ENCODE measurements at regions not wholly inside any gene's neighbourhood (a gene's known extent, or its start where the extent isn't known, plus 50 kb on each side); places are given as distances from the start of the nearest gene placed in this dataset.
"Not testable (repeated sequence)": the region's sequence is repeated elsewhere in the genome, so short reads cannot be mapped to it uniquely, and the experiment has no call there.

DNA sequence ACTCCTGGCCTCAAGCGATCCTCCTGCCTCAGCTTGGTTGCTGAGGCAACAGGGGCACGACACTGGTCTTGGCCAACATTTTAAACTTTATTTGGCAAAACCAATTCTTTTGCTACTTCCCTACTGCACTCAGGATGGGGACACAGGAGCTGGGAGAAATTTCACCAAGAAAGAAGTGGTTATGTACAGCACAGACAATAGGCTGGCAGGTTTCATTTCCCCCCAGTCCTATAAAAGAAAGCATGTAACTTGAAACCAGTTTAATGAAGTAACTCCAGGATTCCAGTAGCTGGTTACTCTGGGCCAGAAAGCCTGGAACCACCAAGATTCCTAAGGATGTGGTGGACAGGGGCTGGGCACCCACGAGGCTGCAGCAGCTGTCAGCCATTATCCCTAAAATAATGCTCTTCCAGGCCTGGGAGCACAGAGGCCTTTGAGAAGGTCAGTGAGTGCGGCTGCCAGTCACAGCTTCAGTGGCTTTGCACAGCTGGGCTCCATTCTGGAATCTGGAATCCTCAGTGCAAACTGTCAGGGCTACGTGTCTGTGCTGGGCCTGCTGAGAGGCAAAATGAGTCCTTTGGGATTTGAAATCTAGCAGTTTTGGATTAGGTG, 142.3 kb upstream of the ITGA6 start:
- DNase-seq = peak in 6 of 56 donors; percentile 4 to 26 (median 10)

DNA sequence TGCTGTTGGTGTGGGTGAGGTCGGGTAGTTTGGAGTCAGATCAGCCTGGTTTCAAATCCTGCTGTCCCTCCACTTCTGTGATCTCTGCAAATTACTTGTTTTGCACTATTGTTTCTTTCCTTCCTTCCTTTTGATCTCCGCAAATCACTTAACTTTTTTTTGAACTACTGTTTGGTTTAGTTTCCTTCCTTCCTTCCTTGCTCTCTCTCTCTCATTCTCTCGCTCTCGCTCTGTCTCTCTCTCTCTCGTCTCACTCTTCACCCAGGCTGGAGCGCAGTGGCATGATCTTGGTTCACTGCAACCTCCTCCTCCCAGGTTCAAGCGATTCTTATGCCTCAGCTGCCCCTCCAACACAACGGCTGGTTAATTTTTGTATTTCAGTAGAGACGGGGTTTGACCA, 141.6 kb upstream of the ITGA6 start:
- no peak for DNase-seq

DNA sequence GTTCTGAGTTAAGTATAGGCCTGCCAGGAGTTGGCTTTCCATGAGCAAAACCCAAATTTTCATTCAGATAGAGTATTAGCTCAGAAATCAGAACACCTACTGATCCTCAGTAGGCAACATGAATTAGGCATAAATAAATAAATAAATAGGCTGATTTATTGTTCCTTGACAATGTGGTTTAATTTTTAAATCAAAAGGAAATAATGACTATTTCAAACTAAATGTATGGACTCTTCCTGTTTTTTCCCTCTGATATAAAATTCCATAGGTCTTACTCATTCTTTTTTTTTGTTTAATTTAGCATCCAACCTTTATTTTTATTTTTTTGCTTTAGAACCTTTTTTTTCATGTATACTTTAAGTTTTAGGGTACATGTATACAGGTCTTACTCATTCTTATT, 140.2 kb upstream of the ITGA6 start:
- no peak for DNase-seq

DNA sequence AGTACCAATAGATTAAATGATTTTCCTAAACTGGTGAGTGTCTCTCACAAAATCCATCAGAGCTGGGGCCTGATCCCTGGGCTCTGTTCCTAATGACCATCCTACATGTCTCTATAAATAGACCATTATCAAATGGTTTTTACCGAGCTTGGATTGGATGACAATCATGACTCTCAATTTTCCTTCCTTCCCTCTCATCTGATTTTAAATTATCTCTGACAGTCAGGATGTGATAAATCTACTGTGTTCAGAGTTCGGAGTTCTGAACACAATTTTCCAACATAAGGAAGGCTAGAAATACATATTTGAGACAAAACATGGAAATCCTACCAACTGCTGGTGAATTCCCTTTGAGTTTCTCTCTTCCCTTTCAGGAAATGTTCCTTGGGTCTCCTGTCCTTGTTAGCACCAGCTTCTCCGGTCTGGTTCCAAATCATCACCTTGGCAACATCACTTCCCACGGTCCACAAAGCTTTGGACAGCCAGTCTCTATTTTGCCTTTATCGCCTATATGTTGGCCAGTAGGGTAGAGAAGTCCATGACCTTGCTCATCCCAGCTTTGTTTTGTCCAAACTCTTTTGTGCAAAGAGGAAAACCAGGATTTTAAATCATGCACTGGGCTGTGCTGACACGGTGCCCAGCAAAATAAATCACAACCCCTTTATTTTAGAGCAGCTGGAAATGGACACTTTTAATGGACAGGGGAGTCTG, 139.6 kb upstream of the ITGA6 start:
- DNase-seq = no peak

DNA sequence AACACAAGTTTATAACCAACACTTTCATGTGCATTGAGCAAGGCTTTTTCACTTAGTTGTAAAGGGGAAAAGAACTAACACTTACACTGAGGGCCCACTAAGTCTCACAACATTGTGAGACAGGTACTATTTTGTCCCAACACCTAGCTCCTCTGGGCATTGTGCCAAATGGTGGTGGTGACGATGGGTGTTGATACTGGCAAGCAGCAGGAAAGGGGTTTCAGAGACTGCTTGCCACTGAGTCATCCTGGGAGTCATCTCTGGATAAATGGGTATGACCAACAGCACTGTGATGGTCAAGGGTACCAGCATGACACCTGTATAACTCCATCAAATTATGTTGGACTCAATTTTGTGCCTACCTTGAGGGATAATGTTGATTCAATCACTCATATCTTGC, 138.8 kb upstream of the ITGA6 start:
- DNase-seq = no peak

DNA sequence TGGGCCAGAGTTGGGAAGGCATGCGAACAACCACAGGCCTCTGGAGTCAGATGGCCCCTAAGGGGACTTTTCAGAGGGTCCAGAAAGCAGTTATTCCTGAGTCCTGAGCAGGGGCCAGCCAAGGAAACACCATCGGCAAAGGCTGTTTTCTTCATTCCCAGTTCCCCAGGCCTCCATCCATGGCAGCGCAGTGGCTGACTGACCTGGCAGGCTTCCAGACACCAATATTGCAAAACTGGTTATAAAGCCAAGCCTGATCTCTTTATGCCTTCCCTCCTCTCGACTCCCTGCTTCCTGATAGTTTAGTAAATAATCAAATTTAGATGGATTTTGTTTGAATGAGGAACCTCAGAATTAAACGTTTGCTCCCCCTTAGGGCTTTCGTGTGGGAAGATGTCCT, 133.4 kb upstream of the ITGA6 start:
- DNase-seq = peak in 2 of 56 donors; percentile 8 to 18

DNA sequence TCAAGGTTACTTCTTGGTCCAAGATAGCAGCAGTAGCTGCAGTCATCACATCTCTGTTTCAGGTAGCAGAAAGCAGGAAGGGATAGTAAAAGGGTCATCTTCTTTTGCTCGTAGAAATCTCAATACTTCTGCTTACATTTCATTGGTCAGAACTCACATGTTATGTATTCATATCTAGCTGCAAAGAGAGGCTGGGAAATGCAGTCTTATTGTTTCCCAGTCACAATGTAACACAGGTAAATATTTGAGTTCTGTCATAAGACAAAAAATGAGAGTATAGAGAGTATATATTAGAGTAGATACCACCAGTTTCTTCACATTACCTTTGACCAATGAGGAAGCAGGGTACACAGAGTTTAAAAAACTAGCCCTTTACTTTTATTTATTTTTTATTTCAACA, 132.4 kb upstream of the ITGA6 start:
- DNase-seq = no peak

DNA sequence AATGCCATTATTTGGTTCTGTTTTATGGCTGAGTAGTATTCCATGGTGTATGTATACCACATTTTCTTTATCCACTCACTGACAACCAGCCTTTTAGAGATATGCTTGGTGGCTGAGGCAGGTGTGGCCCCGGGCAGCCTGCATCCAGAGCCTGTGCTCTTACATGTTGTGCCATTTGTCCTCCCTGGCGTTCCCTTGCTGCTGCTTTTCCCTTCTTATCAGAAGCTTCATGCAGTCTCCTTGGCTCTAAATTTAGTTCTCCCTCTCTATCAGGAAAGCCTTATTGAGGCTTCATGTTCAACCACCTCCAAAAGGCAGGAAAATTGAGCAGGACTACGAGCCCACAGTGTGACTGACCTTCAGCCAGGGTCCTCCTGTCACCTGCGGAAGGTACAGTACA, 131.7 kb upstream of the ITGA6 start:
- DNase-seq = no peak

DNA sequence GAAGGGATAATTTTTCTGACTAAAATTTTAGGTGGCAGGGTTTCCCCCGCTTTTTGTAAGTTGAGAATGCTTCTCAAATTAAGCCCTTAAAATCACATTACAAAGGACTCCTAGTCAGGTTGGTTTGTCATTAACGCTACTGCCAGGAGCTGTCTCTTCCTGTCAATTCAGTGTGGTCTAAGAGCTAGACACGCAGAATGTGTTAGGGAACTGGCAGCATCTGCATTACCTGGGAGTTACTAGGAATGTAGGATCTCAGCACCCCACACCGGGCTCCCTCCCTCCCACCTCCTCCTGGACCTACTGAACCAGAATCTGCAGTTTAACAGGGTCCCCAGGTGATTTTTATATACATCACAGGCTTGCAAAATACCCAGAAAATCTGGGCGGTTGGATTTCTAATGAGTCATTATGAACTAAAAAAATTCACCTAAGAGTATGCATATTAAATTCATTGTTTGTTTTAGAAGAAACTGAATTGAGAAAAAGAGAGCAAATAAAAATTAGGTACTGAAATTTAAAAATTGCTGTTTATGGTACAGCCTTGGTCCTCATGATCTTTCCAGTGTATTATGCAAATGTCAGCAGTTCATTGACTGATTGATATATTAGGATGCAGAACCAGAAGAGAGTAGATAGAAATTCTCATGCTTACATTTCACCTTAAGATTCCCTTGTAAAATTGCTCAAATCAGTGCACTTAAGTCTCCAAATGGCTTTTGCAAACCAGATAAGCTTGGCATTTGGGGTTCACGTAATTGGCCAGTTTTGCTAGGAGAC, 130.9 kb upstream of the ITGA6 start:
- no peak for DNase-seq

DNA sequence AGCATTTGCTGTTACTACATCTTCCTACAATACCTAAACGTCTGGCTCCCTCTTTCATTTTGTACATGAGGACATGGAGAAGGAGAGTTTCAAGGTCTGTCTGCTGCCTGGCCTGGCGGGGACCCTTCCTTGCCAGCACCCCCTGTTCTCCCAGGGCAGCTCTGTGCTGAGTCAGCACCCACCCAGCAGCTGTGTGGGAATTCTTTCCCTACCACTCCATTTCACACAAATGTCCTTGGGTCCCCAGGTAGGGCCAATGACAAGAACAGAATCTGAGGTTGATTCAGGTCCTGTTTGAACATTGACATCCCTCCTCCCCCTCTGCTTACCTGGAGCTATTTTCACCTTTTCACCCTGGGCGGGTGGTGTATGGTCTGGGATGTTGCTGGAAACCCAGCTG, 129.9 kb upstream of the ITGA6 start:
- no peak for DNase-seq

DNA sequence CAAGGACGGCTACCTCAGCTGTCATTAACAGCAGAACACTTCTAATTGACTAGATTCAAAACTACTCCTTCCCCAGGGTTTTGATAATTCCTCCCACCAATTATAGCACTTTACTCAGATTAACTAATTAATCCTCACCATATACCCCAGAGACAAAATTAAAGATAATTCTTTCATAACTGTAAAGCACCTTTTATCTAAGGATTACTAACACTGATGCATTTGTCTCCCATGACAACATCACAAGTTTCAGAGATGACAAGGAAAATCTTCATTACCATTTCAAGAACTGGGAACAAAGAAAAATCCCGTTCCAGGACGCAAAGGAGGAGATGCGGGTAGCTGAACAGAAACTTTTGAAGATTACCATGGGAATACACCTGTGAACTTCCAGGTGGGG, 129.4 kb upstream of the ITGA6 start:
- no peak for DNase-seq

DNA sequence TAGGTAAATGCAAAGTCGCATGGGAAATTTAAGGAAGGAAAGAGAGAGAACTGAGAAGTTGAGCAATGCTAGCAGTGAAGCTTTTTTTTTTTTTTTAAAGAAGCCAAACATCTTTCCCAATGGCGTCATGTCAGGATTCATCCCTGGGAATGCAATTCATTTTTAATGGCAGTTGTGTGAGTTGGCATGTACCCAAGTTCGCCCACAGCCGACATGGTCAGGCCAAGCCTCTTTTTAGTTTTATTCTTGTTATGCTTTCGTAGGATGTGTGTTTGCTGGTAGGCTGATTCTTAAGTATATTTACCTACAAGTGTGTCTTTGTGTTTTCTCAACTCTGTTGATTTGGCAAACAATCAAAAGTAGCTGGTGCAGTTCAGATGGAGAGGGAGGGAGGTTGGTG, 127.6 kb upstream of the ITGA6 start:
- DNase-seq = peak in 4 of 56 donors; percentile 7 to 45 (median 18)

DNA sequence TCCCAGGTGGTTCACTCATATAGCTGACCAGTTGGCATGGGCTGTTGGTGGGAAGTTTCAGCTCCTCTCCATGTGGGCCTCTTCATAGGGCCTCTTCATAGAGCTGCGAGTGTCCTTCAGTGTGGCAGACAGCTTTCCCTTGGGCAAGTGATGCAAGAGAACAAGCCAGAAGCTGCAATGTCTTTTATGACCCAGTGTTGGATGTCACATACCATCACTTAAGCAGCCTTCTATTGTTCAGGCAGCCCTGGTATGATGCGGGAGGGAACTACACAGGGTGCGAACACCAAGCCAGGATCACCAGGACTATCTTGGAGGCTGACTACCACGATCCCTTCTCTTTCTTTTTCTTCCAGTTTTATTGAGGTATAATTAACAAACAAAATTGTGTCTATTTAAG, 126.5 kb upstream of the ITGA6 start:
- no peak for DNase-seq

DNA sequence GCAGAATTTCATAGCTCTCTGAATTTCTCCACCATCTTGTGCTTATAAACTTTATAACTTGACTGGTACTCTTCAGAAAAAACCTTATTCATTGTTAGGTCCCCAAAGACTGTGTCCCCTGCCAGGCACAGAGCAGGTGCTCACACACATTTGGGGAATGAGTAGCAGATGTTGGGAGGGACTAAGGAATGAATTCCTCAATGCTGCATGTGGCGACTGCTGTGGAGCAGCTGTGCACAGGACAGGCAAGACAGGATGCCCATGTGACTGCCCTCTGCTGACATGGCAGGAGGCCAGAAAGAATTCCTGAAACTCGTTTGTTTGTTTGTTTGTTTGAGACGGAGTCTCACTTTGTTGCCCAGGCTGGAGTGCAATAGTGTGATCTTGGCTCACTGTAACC, 122.3 kb upstream of the ITGA6 start:
- DNase-seq = no peak

DNA sequence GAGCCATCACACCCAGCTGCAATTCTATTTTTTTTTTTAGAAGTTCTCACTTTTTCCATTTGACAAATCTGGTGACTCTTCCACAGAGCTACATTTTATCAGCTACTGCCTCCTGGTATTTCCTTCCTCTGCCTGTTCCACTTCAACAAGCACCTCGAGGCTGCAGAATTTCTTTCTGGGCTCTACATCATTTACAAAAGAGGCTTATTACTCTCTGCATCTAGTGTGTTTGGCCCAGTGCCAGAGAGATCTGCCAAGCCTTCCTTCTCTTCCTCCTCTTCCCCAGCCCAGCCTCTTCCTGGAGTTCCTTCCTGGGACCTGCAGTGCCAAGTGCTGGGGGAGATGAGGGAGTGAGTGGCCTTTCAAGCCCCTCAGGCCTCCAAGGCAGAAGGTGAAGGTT, 119.6 kb upstream of the ITGA6 start:
- DNase-seq = peak in 4 of 56 donors; percentile 7 to 24 (median 17)

DNA sequence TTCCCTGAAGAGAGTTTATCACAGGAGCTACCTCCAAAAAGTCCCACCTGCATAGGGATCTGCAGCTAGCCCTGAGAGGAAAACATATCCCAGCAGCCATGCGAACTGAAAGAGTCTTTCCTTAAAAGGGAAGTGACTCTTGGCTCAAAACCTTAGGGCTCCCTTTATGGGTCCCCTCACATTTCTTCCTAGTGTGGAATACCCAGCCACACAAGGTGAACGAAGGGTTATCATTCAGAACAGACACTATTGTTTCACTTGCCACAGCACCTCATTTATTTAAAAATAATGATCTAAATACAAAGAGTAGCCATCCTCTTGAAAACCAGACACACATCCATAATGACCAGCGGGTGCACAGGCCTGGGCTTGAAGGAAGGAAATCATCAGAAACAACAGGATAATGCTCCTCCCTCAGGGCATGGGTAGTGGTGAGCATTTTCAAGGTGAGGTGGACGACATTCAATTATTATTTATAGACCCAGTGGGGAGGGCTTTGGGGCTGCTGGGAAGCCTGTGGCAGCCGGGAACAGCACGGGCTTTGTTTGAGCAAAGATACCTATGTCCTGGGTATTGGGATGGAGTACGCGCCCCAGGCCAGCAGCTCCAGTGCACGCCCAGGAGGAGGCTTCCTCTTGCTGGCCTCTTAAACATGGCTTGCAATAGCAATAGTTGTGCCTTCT, 119.0 kb upstream of the ITGA6 start:
- no peak for DNase-seq

DNA sequence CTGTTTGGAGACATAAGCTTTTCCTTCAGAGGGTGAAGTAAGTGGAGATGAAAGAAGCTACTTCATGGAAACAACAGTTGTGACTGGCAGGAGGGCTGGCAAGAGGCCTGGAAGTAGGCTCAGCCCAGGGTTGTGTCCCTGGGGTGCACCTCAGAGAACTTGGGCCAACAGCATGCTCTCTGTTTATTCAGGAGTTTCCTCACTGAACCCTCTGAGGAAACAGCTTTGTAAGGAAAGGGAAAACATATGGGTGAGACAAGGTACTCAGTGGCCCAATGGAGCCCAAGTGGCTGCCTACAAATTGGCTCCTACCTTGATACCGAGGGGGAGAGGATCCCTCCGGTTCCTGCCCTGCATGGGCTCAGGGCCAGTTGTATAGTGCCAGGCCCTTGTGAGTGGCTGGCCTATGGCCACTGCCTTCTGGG, 115.5 kb upstream of the ITGA6 start:
- no peak for DNase-seq

DNA sequence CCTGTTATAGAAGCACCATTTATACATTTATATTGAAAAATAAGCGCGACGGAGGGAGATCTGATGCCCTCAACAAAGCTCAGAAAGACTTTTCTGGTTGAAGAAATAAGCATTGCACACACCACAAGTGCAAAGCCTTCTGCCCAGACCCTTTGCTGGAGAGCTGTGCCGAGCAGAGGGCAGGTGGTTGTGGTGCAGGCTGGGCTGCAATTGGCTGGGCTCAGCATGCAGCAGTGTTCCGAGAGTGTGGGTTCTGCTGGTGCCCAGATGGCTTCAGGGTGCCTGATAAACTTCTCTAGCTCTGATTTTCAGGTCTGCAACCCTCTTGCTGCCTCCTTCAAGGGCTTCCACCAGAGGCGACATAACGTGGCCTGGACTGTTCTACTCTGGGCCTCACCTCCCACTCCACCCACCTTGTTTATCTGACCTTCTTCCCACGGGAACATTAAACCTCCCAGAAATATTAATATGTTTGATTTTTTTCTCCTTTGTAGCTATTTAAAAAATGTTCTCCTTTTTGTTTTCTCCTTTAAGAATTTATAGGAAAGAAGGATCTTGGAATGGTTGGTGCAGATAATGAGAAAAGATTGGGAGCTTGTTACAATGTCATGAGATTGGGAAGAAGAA, 113.6 kb upstream of the ITGA6 start:
- no peak for DNase-seq

DNA sequence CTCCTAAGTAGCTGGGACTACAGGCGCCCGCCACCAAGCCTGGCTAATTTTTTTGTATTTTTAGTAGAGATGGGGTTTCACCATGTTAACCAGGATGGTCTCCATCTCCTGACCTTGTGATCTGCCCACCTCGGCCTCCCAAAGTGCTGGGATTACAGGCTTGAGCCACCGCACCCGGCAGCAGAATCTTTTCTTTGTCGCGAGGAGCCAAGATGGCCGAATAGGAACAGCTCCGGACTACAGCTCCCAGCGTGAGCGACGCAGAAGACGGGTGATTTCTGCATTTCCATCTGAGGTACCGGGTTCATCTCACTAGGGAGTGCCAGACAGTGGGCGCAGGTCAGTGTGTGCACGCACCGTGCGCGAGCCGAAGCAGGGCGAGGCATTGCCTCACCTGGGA, 112.3 kb upstream of the ITGA6 start:
- not testable (repeated sequence) for DNase-seq

DNA sequence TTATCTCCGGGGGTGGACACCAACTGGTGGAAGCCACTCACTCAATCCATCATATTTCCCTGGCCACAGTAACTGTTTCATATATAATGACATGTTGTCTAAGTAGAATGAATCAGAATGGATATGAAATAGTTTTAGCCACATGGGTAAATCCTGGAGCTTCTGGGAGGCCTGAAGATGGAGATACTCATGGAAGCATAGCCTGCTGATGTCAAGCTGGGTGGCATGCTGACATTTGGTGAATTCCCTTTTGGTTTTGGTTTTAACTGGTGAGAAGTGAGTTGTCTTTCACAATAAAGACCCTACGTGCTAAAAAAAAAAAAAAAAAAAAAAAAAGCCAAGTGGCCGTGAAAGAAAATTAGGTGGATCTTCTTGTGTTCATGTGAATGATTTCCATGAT, 105.3 kb upstream of the ITGA6 start:
- DNase-seq = no peak

DNA sequence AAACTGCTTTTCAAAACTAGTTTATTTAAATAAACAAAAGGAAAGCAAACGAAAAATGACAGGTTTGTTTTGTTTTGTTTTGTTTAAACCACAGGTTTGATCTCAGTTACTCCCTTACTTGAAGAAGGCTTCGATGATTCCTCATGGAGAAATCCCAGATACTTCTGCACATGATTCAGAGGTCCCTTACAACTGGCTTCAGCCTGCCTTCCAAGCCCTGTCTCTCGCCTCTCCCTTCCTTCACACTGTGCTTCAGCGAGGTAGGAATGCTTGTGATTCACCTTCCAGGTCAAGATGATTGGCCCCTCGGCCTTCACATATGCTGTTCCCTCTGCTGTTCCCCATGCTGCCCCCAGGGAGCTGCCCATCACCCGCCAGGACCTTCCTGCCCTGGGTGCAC, 104.1 kb upstream of the ITGA6 start:
- no peak for DNase-seq
